IMR-90 (cell line): ENCODE measurements at regions not wholly inside any gene's neighbourhood (a gene's known extent, or its start where the extent isn't known, plus 50 kb on each side); places are given as distances from the start of the nearest gene placed in this dataset.

Experiments
- microRNA-seq, 2 experiments: library from miRNA; stranded (forward) in 1 of 2; unstranded in 1 of 2; fragments of 10-50 nt in 1 of 2; fragments of <30 nt in 1 of 2; gene quantifications in 1 of 2; microRNA quantifications in 1 of 2; one replicate each; pipeline versions ENCODE3 to v1.1.0; 2013 to 2020; ENCODE audit not compliant: insufficient read depth in 1 of 2, insufficient read length in 1 of 2, unreplicated experiment in 1 of 2
- small RNA-seq, 5 experiments: library from RNA; depleted of rRNA; stranded (forward); fragments of <200 nt; gene quantifications; one replicate each; pipeline ENCODE3, GENCODE V24; 2012

Small RNAs in the stretch of these regions (microRNA-seq; reads per million reads assigned to microRNA genes)
- gene MIR145: 0 to 1,210 reads per million in 2 experiments

Small RNAs in the stretch of these regions (small RNA-seq; reads per million reads assigned to genes)
- gene MIR145: 0 reads per million in 5 experiments
